Type B pancreatic cell (in vitro differentiated cells): ENCODE measurements at regions not wholly inside any gene's neighbourhood (a gene's known extent, or its start where the extent isn't known, plus 50 kb on each side); places are given as distances from the start of the nearest gene placed in this dataset.

Experiments used
- DNase-seq: peaks from one replicate; pipeline ENCODE4 v3.0.0; 2021; ENCODE audit warnings: mixed read lengths; ENCODE audit not compliant: unreplicated experiment; ENCODE audit errors: extremely low spot score
- H3K27ac Mint-ChIP-seq: 2 replicates; pipeline ENCODE4 v1.8.0; 2021; ENCODE audit warnings: mild to moderate bottlenecking, mixed read lengths
- H3K27me3 Mint-ChIP-seq: 2 replicates; pipeline ENCODE4 v1.8.0; 2021; ENCODE audit warnings: mixed read lengths
- H3K36me3 Mint-ChIP-seq: 2 replicates; pipeline ENCODE4 v1.8.0; 2021; ENCODE audit warnings: mixed read lengths
- H3K4me1 Mint-ChIP-seq: one replicate; pipeline ENCODE4 v1.8.0; 2021; ENCODE audit warnings: mixed read lengths; ENCODE audit not compliant: unreplicated experiment
- H3K4me3 Mint-ChIP-seq: 2 replicates; pipeline ENCODE4 v1.8.0; 2021; ENCODE audit warnings: mild to moderate bottlenecking, mixed read lengths
- H3K9me3 Mint-ChIP-seq: 2 replicates; pipeline ENCODE4 v1.8.0; 2021; ENCODE audit warnings: mixed read lengths
- TF ChIP-seq, protein P1 (sequence below): fragments of 200-600 bp; sonication (generic); conservative IDR thresholded peaks from 2 replicates; pipeline ENCODE4 v1.5.0; 2021; ENCODE audit warnings: antibody characterized with exemption, mild to moderate bottlenecking

DNA sequence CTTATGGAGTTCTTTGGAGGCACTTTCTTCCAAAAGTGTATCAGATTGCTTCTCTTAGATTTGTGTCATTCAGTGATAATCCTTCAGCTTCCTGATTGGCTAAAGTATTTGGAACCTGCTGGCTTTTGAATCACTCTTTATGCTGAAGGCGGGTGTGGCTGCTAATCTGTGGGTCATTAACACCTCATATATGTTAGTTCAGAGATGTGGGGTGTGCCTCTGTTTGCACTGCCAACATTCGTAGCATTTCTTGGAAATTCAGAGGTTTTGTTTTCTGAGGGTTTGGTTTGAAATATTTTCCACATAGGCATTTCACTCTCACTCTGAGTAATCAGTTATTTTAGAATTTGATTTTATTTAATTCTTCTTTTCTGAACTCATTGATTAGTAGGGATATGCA lies 1604.4 kb upstream of the ACVR2A start:
- Mint-ChIP-seq H3K4me3 (no peak overlapping the region), H3K27ac (no peak overlapping the region), H3K36me3 (no peaks in the 10 kb centered on the region), H3K4me1 (peaks cover 18% of the 10 kb centered on the region), H3K9me3 (no peaks in the 10 kb centered on the region), H3K27me3 (no peaks in the 10 kb centered on the region)
- no peak for DNase-seq
- TF ChIP-seq, protein P1, sequence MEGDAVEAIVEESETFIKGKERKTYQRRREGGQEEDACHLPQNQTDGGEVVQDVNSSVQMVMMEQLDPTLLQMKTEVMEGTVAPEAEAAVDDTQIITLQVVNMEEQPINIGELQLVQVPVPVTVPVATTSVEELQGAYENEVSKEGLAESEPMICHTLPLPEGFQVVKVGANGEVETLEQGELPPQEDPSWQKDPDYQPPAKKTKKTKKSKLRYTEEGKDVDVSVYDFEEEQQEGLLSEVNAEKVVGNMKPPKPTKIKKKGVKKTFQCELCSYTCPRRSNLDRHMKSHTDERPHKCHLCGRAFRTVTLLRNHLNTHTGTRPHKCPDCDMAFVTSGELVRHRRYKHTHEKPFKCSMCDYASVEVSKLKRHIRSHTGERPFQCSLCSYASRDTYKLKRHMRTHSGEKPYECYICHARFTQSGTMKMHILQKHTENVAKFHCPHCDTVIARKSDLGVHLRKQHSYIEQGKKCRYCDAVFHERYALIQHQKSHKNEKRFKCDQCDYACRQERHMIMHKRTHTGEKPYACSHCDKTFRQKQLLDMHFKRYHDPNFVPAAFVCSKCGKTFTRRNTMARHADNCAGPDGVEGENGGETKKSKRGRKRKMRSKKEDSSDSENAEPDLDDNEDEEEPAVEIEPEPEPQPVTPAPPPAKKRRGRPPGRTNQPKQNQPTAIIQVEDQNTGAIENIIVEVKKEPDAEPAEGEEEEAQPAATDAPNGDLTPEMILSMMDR = no peak

DNA sequence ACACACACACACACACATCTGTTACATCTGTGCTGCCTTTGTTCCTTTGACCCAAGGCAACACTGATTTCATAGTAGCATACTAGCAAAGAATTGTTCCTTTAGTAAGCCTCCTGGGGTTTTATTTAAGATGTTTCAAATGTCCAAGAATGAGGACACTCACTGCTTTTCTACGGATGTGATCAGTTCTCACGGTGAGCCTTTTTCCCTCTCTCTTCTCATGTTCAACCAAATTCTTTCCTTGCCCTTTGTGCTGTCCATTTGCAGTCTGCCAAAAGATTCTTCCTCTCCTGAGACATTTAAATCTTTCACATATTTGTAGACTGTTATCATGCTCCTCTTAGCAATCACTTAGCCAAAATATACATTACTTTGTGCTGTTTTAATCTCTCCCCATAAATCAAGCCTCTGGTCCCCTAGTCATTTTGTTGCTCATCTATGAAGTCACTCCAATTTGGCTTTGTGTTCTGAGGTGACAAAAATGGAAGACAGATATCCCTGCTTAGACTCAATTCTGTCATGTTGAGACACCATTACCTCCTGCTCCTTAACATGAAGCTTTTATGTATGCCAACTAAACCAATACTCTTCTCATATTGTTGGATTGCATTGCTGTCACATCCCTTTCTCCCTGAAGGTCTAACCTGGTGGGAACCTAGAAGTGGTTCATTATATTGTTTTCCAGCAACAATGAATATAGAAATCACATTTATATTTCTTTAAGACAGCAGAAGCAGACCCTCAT lies 1605.3 kb upstream of the ACVR2A start:
- H3K9me3 Mint-ChIP-seq = no peaks in the 10 kb centered on the region
- no peaks in the 10 kb centered on the region for H3K36me3 Mint-ChIP-seq
- DNase-seq = no peak
- H3K27me3 Mint-ChIP-seq = peaks cover 3% of the 10 kb centered on the region
- H3K4me1 Mint-ChIP-seq = peaks cover 14% of the 10 kb centered on the region
- no peak overlapping the region for H3K4me3 Mint-ChIP-seq
- TF ChIP-seq, protein P1 = no peak
- no peak overlapping the region for H3K27ac Mint-ChIP-seq

DNA sequence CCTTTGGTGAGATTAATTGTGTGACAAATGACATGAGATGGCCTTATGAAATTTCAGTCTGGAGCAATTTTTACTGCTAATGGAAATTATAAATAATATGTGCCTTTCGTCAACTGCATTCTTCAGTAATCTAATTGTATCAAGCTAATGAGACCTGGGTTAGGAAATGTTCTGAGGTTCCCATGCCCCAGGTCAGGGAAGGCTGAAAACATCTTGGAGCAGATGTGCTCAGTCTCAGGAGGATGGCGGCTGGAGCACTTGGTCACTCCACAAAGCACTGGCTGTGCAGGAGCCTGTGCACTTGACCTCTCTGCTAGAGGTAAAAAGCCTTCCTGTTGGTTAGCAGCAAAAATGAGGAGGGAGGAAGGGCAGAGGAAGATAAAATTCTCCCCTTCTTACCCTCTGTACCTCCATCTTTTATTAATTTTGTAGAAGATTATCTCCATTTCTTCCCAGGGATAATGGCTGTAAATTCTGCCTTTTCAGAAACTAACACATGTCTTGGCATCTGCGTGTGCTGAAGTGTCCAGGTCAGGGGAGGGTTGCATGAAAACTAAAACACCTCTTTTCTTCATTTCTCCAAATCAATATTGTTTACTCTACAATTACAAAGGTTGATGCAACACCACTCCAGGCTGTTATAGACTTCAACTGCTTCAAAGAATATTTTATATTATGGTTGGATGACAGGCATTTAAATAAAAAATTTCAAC lies 1606.4 kb upstream of the ACVR2A start:
- Mint-ChIP-seq H3K4me1 (peaks cover 8% of the 10 kb centered on the region), H3K27me3 (peaks cover 3% of the 10 kb centered on the region), H3K36me3 (no peaks in the 10 kb centered on the region), H3K4me3 (no peak overlapping the region), H3K27ac (no peak overlapping the region), H3K9me3 (no peaks in the 10 kb centered on the region)
- DNase-seq = no peak
- TF ChIP-seq, protein P1 = no peak

DNA sequence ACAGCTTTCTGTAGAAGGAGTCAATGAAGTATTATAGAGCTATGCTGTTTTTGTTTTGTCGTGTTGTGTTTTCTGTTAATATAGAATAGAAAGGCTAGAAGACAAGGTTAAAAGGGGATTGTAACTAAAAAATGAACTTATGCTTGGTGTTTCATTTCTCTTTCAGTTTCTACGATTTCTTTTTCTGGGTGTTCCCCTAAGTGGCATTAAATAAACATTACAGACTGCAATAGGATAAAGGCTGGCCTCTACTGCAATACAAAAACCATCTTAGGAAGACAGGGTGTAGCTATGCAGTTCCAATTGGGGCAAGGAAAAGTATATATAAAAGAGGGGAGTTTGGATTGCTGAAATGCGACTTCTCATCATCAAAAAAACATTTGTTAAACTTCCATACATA lies 1609.7 kb upstream of the ACVR2A start:
- DNase-seq = no peak
- Mint-ChIP-seq H3K9me3 (no peaks in the 10 kb centered on the region), H3K4me3 (no peak overlapping the region), H3K27ac (no peak overlapping the region), H3K27me3 (peaks cover 3% of the 10 kb centered on the region), H3K36me3 (no peaks in the 10 kb centered on the region), H3K4me1 (peaks cover 8% of the 10 kb centered on the region)
- TF ChIP-seq, protein P1 = no peak

DNA sequence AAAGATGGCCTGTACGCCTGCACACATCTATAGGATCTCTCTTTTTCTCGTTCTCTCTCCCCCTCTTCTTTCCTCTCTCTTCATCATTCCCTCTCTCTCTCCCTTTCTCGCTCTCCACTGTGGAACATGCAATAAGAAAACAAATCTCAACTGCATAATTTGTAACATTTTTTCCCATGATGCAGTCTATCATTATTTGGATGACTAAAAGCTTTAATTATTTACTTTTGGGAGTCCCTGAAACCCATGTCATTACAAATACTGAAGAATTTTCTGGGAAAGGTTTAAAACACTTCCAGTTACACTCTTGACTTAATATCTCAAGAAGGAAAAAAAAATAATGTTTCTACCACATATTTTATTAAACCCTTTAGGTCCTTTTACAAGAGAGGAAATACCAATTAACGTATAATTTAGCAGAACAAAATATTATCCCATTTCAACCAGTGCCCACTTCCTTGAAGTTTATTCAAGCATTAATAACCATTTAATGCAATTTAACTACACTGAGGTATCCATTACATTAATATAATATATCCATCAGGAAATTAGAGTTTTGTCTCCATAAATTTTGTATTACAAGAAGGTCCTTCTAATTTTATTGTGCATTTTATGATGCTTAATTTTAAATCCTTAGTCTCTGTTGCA lies 1615.2 kb upstream of the ACVR2A start:
- TF ChIP-seq, protein P1 = no peak
- no peak overlapping the region for H3K4me3 Mint-ChIP-seq
- DNase-seq = no peak
- peaks cover 4% of the 10 kb centered on the region for H3K9me3 Mint-ChIP-seq
- peaks cover 24% of the 10 kb centered on the region for H3K4me1 Mint-ChIP-seq
- no peak overlapping the region for H3K27ac Mint-ChIP-seq
- H3K27me3 Mint-ChIP-seq = peaks cover 8% of the 10 kb centered on the region
- H3K36me3 Mint-ChIP-seq = peaks cover 4% of the 10 kb centered on the region
